ENCODE measurements at regions not wholly inside any gene's neighbourhood (a gene's known extent, or its start where the extent isn't known, plus 50 kb on each side); places are given as distances from the start of the nearest gene placed in this dataset.

DNA sequence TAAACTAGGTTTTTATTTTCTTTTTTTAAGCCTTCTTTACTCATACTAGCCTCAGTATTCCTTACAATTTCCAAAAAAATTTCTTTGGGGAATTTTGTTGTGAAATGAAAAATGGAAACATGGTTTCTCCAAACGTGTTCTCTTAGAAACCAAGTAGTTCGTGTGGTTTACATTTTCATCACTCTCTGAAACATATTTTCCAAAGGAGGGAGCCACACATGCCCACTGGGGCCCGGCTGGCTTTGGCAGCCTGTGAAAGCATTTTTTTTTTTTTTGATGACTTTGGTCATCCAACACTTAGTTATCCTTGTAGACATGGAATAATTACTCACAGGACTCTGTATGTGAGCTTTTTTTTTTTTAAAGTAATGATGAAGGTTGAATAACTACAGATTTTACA lies 169.6 kb downstream of the C7orf25 start:
- no peak overlapping the region for H3K27ac ChIP-seq
- no peaks in the 10 kb centered on the region for H3K27me3 ChIP-seq

DNA sequence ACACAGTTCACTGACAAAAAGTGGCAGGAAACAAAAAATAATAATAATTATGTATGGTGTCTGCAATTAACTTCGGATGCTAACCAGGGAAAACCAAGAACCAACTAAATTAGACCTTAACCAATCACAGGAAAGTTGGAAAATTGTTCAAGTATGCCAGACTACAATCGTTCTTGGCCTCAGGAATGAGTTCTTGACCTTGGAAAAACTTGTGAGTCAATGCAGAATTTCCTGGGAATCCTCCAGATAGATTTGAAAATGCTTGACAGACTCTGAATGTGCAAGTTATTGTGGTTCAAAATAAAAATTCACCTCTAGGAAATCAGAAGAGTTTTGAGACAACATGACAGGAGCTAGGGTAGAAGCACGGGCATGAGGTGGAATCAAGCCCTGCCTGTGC lies 171.5 kb downstream of the C7orf25 start:
- H3K27ac ChIP-seq = no peak overlapping the region
- H3K36me3 ChIP-seq = no peaks in the 10 kb centered on the region
- H3K4me1 ChIP-seq (ENCODE audit: control insufficient read depth in 1 of 2, insufficient read depth in 1 of 2, low read depth in 1 of 2, low read length in 1 of 2) = no peaks in the 10 kb centered on the region
- no peak overlapping the region for H3K4me3 ChIP-seq (ENCODE audit: low read depth in 1 of 2, low read length in 1 of 2)
- TF ChIP-seq, protein P1, sequence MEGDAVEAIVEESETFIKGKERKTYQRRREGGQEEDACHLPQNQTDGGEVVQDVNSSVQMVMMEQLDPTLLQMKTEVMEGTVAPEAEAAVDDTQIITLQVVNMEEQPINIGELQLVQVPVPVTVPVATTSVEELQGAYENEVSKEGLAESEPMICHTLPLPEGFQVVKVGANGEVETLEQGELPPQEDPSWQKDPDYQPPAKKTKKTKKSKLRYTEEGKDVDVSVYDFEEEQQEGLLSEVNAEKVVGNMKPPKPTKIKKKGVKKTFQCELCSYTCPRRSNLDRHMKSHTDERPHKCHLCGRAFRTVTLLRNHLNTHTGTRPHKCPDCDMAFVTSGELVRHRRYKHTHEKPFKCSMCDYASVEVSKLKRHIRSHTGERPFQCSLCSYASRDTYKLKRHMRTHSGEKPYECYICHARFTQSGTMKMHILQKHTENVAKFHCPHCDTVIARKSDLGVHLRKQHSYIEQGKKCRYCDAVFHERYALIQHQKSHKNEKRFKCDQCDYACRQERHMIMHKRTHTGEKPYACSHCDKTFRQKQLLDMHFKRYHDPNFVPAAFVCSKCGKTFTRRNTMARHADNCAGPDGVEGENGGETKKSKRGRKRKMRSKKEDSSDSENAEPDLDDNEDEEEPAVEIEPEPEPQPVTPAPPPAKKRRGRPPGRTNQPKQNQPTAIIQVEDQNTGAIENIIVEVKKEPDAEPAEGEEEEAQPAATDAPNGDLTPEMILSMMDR (IDR thresholded peaks at IDR 0.05) = no peak
- no peaks in the 10 kb centered on the region for H3K27me3 ChIP-seq
- H3K9me3 ChIP-seq = no peaks in the 10 kb centered on the region

More for the DNA sequence above, 169.6 kb downstream of the C7orf25 start:
- H3K9me3 ChIP-seq = no peaks in the 10 kb centered on the region
- TF ChIP-seq, protein P1 (IDR thresholded peaks at IDR 0.05) = no peak
- H3K4me1 ChIP-seq (ENCODE audit: control insufficient read depth in 1 of 2, insufficient read depth in 1 of 2, low read depth in 1 of 2, low read length in 1 of 2) = no peaks in the 10 kb centered on the region
- H3K36me3 ChIP-seq = no peaks in the 10 kb centered on the region
- no peak overlapping the region for H3K4me3 ChIP-seq (ENCODE audit: low read depth in 1 of 2, low read length in 1 of 2)

DNA sequence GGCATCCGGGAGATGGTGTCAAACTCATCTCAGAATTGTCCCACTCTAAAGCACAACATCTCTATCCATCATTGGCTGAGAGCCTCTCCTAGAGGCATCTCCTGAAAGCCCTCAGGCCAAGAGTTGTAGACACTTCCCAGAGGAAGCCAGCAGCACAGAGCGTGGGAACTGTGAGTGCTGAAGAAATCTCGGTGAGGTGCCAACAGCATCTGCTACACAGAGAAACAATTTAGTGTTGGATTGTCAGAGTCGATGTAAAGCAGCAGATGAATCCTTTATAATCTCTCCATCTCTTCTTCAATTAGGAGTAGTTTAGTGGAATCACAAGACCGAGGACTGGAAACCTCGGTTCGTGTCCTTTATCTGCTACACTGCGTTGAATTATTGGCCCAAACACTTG lies 172.2 kb downstream of the C7orf25 start:
- H3K36me3 ChIP-seq = no peaks in the 10 kb centered on the region
- no peak overlapping the region for H3K27ac ChIP-seq
- H3K4me1 ChIP-seq (ENCODE audit: control insufficient read depth in 1 of 2, insufficient read depth in 1 of 2, low read depth in 1 of 2, low read length in 1 of 2) = no peaks in the 10 kb centered on the region
- H3K9me3 ChIP-seq = no peaks in the 10 kb centered on the region
- no peaks in the 10 kb centered on the region for H3K27me3 ChIP-seq
- H3K4me3 ChIP-seq (ENCODE audit: low read depth in 1 of 2, low read length in 1 of 2) = no peak overlapping the region
- TF ChIP-seq, protein P1 (IDR thresholded peaks at IDR 0.05) = no peak

DNA sequence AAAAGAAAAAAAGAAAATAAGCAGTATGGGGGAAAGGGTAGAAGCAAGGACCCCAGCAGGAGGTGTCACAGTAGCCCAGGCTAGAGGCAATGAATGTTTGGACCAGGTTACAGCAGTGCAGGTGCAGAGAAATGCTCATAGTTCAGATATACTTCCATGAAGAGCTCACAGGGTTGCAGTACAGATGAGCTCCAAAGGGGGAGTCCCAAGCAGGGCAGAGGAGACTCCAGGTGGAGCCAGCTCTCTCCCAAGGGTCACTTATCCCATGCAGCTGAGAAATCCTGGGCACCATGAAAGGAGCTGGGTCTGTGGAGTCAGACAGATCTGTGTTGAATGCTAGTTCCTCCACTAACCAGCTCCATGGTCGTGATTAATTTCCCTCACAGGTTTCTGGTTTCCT lies 174.9 kb downstream of the C7orf25 start:
- no peaks in the 10 kb centered on the region for H3K4me1 ChIP-seq (ENCODE audit: control insufficient read depth in 1 of 2, insufficient read depth in 1 of 2, low read depth in 1 of 2, low read length in 1 of 2)
- no peak overlapping the region for H3K4me3 ChIP-seq (ENCODE audit: low read depth in 1 of 2, low read length in 1 of 2)
- no peaks in the 10 kb centered on the region for H3K36me3 ChIP-seq
- H3K27ac ChIP-seq = no peak overlapping the region
- H3K27me3 ChIP-seq = no peaks in the 10 kb centered on the region
- H3K9me3 ChIP-seq = no peaks in the 10 kb centered on the region
- TF ChIP-seq, protein P1 (IDR thresholded peaks at IDR 0.05) = no peak

DNA sequence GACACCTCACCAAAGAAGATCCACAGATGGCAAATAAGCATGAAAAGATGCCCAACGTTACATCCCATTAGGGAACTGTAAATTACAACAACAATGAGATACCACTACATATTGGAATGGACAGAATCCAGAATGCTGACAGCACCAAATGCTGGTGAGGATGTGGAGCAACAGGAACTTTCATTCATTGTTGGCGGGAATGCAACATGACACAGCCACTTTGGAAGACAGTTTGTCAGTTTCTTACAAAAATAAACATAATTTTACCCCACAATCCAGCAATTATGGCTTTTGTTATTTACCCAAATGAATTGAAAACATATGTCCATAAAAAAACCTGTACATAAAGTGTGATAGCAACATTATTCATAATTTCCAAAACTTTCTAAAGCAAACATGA lies 176.8 kb downstream of the C7orf25 start:
- Histone ChIP-seq H3K27ac (no peak overlapping the region), H3K27me3 (no peaks in the 10 kb centered on the region), H3K9me3 (no peaks in the 10 kb centered on the region), H3K4me3 (ENCODE audit: low read depth in 1 of 2, low read length in 1 of 2) (no peak overlapping the region), H3K36me3 (no peaks in the 10 kb centered on the region), H3K4me1 (ENCODE audit: control insufficient read depth in 1 of 2, insufficient read depth in 1 of 2, low read depth in 1 of 2, low read length in 1 of 2) (no peaks in the 10 kb centered on the region)
- TF ChIP-seq, protein P1 (IDR thresholded peaks at IDR 0.05) = no peak

DNA sequence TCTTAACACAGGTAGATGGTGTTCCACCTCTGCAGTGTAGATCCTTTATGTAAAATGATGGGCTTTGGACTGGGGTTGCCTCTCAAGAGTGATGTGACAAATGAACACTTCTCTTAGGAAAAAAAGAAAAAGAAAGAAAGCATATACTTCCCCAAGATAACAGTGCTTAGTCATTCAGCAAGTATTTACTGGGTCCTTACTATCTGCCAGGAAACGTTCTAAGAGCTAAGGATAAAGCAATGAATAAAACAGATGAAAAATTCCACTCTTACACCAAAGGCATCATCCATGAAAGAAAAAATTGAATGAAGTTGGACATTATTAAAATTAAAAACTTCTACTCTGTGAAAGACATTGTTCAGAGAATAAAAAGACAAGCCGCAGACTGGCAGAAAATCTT lies 177.3 kb downstream of the C7orf25 start:
- Histone ChIP-seq H3K4me3 (ENCODE audit: low read depth in 1 of 2, low read length in 1 of 2) (no peak overlapping the region), H3K27me3 (no peaks in the 10 kb centered on the region), H3K9me3 (no peaks in the 10 kb centered on the region), H3K4me1 (ENCODE audit: control insufficient read depth in 1 of 2, insufficient read depth in 1 of 2, low read depth in 1 of 2, low read length in 1 of 2) (no peaks in the 10 kb centered on the region), H3K27ac (no peak overlapping the region), H3K36me3 (no peaks in the 10 kb centered on the region)
- TF ChIP-seq, protein P1 (IDR thresholded peaks at IDR 0.05) = no peak
